ENCODE measurements at regions not wholly inside any gene's neighbourhood (a gene's known extent, or its start where the extent isn't known, plus 50 kb on each side); places are given as distances from the start of the nearest gene placed in this dataset.
"Not testable (repeated sequence)": the region's sequence is repeated elsewhere in the genome, so short reads cannot be mapped to it uniquely, and the experiment has no call there.

GRCh38 chr7:149558149-149558861, 60.7 kb upstream of the ZNF746 start:
- WGBS, 2 experiments = 95 to 96% methylated on average over 6 of the region's 6 CpGs

GRCh38 chr7:149556525-149556924, 58.9 kb upstream of the ZNF746 start:
- not testable (repeated sequence) for H3K9me3 ChIP-seq (ENCODE audit: control insufficient read depth, low read length); H3K27ac ChIP-seq (ENCODE audit: insufficient read depth, low read depth, low read length, poor library complexity, severe bottlenecking); H3K27me3 ChIP-seq (ENCODE audit: control insufficient read depth, insufficient read depth, low read length, poor library complexity, severe bottlenecking); H3K4me3 ChIP-seq (ENCODE audit: insufficient read depth, low read depth, low read length); H3K4me1 ChIP-seq (ENCODE audit: control insufficient read depth, insufficient read depth, low read length)
- peaks cover 16% of the 10 kb centered on the region for H3K36me3 ChIP-seq (ENCODE audit: control insufficient read depth, insufficient read depth, low read length)
- WGBS, 2 experiments = 95 to 97% methylated on average over 4 of the region's 4 CpGs

More at GRCh38 chr7:149558149-149558861, 60.7 kb upstream of the ZNF746 start:
- no peak overlapping the region for H3K4me3 ChIP-seq (ENCODE audit: insufficient read depth, low read depth, low read length)
- H3K4me1 ChIP-seq (ENCODE audit: control insufficient read depth, insufficient read depth, low read length) = no peaks in the 10 kb centered on the region
- no peaks in the 10 kb centered on the region for H3K9me3 ChIP-seq (ENCODE audit: control insufficient read depth, low read length)
- no peaks in the 10 kb centered on the region for H3K36me3 ChIP-seq (ENCODE audit: control insufficient read depth, insufficient read depth, low read length)
- no peaks in the 10 kb centered on the region for H3K27me3 ChIP-seq (ENCODE audit: control insufficient read depth, insufficient read depth, low read length, poor library complexity, severe bottlenecking)
- H3K27ac ChIP-seq (ENCODE audit: insufficient read depth, low read depth, low read length, poor library complexity, severe bottlenecking) = no peak overlapping the region

- H3K27me3 ChIP-seq (ENCODE audit: control insufficient read depth, insufficient read depth, low read length, poor library complexity, severe bottlenecking); H3K4me3 ChIP-seq (ENCODE audit: insufficient read depth, low read depth, low read length); H3K4me1 ChIP-seq (ENCODE audit: control insufficient read depth, insufficient read depth, low read length); H3K9me3 ChIP-seq (ENCODE audit: control insufficient read depth, low read length); H3K27ac ChIP-seq (ENCODE audit: insufficient read depth, low read depth, low read length, poor library complexity, severe bottlenecking): not testable (repeated sequence)
- 94 to 95% methylated on average over 30 to 31 of the region's 31 CpGs for WGBS, 2 experiments
- H3K36me3 ChIP-seq (ENCODE audit: control insufficient read depth, insufficient read depth, low read length) = peaks cover 27% of the 10 kb centered on the region
Measured at GRCh38 chr7:149554821-149555220, 57.2 kb upstream of the ZNF746 start.

- not testable (repeated sequence) for H3K27ac ChIP-seq (ENCODE audit: insufficient read depth, low read depth, low read length, poor library complexity, severe bottlenecking); H3K4me3 ChIP-seq (ENCODE audit: insufficient read depth, low read depth, low read length); H3K4me1 ChIP-seq (ENCODE audit: control insufficient read depth, insufficient read depth, low read length); H3K27me3 ChIP-seq (ENCODE audit: control insufficient read depth, insufficient read depth, low read length, poor library complexity, severe bottlenecking); H3K9me3 ChIP-seq (ENCODE audit: control insufficient read depth, low read length)
- 95 to 96% methylated on average over 27 of the region's 27 CpGs for WGBS, 2 experiments
- peaks cover 32% of the 10 kb centered on the region for H3K36me3 ChIP-seq (ENCODE audit: control insufficient read depth, insufficient read depth, low read length)
Measured at GRCh38 chr7:149553991-149554390, 56.4 kb upstream of the ZNF746 start.

- Histone ChIP-seq H3K9me3 (ENCODE audit: control insufficient read depth, low read length) (no peaks in the 10 kb centered on the region), H3K27ac (ENCODE audit: insufficient read depth, low read depth, low read length, poor library complexity, severe bottlenecking) (no peak overlapping the region), H3K4me1 (ENCODE audit: control insufficient read depth, insufficient read depth, low read length) (no peaks in the 10 kb centered on the region), H3K36me3 (ENCODE audit: control insufficient read depth, insufficient read depth, low read length) (peaks cover 35% of the 10 kb centered on the region), H3K4me3 (ENCODE audit: insufficient read depth, low read depth, low read length) (no peak overlapping the region), H3K27me3 (ENCODE audit: control insufficient read depth, insufficient read depth, low read length, poor library complexity, severe bottlenecking) (no peaks in the 10 kb centered on the region)
- 88 to 92% methylated on average over 3 of the region's 3 CpGs for WGBS, 2 experiments
Measured at GRCh38 chr7:149552799-149553198, 55.2 kb upstream of the ZNF746 start.
